Smooth muscle cell (in vitro differentiated cells): ENCODE measurements at regions not wholly inside any gene's neighbourhood (a gene's known extent, or its start where the extent isn't known, plus 50 kb on each side); places are given as distances from the start of the nearest gene placed in this dataset.

Experiments
- DNase-seq: peaks from one replicate; lab custom pipeline; 2025; ENCODE audit not compliant: unreplicated experiment; lab: John Stamatoyannopoulos, UW
- H2AFZ ChIP-seq: fragments of 200-600 bp; sonication (generic); 2 replicates; pipeline ENCODE4 v1.6.0; 2016; ENCODE audit warnings: antibody characterized with exemption, low read depth, mild to moderate bottlenecking
- H3F3A ChIP-seq: fragments of 200-600 bp; sonication (generic); 2 replicates; pipeline ENCODE4 v1.6.0; 2017; ENCODE audit warnings: antibody characterized with exemption, low read depth
- H3K27ac ChIP-seq: fragments of 200-600 bp; sonication (generic); 2 replicates; pipeline ENCODE4 v1.5.1; 2016; ENCODE audit warnings: low read depth, mild to moderate bottlenecking
- H3K27me3 ChIP-seq: fragments of 200-600 bp; sonication (generic); 2 replicates; pipeline ENCODE4 v1.6.1; 2016; ENCODE audit warnings: low read depth, mild to moderate bottlenecking
- H3K36me3 ChIP-seq: fragments of 200-600 bp; sonication (generic); 2 replicates; pipeline ENCODE4 v1.5.1; 2016; ENCODE audit warnings: low read depth
- H3K4me1 ChIP-seq: fragments of 200-600 bp; sonication (generic); 2 replicates; pipeline ENCODE4 v1.5.1; 2016; ENCODE audit warnings: low read depth
- H3K4me2 ChIP-seq: fragments of 200-600 bp; sonication (generic); 2 replicates; pipeline ENCODE4 v1.6.0; 2016; ENCODE audit warnings: mild to moderate bottlenecking
- H3K4me3 ChIP-seq: fragments of 200-600 bp; sonication (generic); 2 replicates; pipeline ENCODE4 v1.5.1; 2016; ENCODE audit warnings: mild to moderate bottlenecking
- H3K79me2 ChIP-seq: fragments of 200-600 bp; sonication (generic); 2 replicates; pipeline ENCODE4 v1.6.0; 2016; ENCODE audit warnings: low read depth, mild to moderate bottlenecking
- H3K9ac ChIP-seq: fragments of 200-600 bp; sonication (generic); 2 replicates; pipeline ENCODE4 v1.6.0; 2016; ENCODE audit warnings: low read depth
- H3K9me3 ChIP-seq: fragments of 200-600 bp; sonication (generic); replicated peaks from 2 replicates; pipeline ENCODE4 v1.5.1; 2016; ENCODE audit warnings: low read depth
- H4K20me1 ChIP-seq: fragments of 200-600 bp; sonication (generic); 2 replicates; pipeline ENCODE4 v1.6.0; 2016; ENCODE audit warnings: low read depth
- CTCF ChIP-seq: fragments of 200-600 bp; sonication (generic); IDR thresholded peaks from 2 replicates; pipeline ENCODE4 v1.5.1; 2017; ENCODE audit warnings: borderline replicate concordance, mild to moderate bottlenecking, antibody characterized with exemption; ENCODE audit not compliant: insufficient read depth, poor library complexity, severe bottlenecking
- WGBS: methylation state at CpG from one replicate; pipeline ENCODE4 v1.1.7; 2016; ENCODE audit warnings: low lambda C conversion rate; 5-methylcytosine and 5-hydroxymethylcytosine counted together

DNA sequence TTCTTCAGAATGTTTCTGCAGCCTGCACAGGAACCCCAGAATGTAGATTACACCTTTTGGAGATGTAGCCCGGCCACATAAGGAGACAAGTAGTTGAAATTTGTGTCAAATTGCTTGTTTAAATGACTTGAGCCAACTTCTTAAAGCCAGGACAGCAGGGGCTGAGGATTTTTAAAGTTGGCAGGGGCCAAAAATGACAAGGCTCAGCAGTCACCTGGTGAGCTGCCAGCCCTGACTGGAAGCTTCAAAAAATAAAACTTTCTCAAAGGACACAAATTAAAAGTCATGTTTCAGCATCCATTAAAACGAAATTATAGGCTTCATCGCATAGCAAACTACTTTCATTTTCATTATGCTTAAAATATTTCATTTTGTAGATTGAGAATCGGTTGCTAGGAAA lies 340.3 kb upstream of the WWC1 start:
- no peaks in the 10 kb centered on the region for H3K27me3 ChIP-seq
- no peak overlapping the region for H2AFZ ChIP-seq
- no peak overlapping the region for H3K9ac ChIP-seq
- 83% methylated on average over 4 of the region's 4 CpGs for WGBS
- peaks cover 30% of the 10 kb centered on the region for H3K4me1 ChIP-seq
- peak overlapping the region; percentile 72 for H3K4me2 ChIP-seq
- no peaks in the 10 kb centered on the region for H3K79me2 ChIP-seq
- H3K36me3 ChIP-seq: no peaks in the 10 kb centered on the region
- no peak overlapping the region for H3K4me3 ChIP-seq
- TF ChIP-seq CTCF: no peak
- peaks cover 12% of the 10 kb centered on the region for H3F3A ChIP-seq
- H3K27ac ChIP-seq: peak overlapping the region; percentile 81
- H3K9me3 ChIP-seq: peaks cover 5% of the 10 kb centered on the region
- no peaks in the 10 kb centered on the region for H4K20me1 ChIP-seq
- DNase-seq: no peak

- peaks cover 10% of the 10 kb centered on the region for H3F3A ChIP-seq
- peak overlapping the region; percentile 45 for H3K9ac ChIP-seq
- no peaks in the 10 kb centered on the region for H3K79me2 ChIP-seq
- no peak for DNase-seq
- no peak for TF ChIP-seq CTCF
- peak overlapping the region; percentile 81 for H3K27ac ChIP-seq
- H3K27me3 ChIP-seq: no peaks in the 10 kb centered on the region
- no peaks in the 10 kb centered on the region for H3K36me3 ChIP-seq
- 28% methylated on average over 16 of the region's 19 CpGs for WGBS
- no peaks in the 10 kb centered on the region for H4K20me1 ChIP-seq
- H3K9me3 ChIP-seq: peaks cover 7% of the 10 kb centered on the region
- H3K4me2 ChIP-seq: peak overlapping the region; percentile 72
- peak overlapping the region; percentile 2 for H3K4me3 ChIP-seq
- H2AFZ ChIP-seq: peak overlapping the region; percentile 9
- peaks cover 30% of the 10 kb centered on the region for H3K4me1 ChIP-seq
These were observed 339.0 kb upstream of the WWC1 start for GRCh38 chr5:167952278-167952995.

DNA sequence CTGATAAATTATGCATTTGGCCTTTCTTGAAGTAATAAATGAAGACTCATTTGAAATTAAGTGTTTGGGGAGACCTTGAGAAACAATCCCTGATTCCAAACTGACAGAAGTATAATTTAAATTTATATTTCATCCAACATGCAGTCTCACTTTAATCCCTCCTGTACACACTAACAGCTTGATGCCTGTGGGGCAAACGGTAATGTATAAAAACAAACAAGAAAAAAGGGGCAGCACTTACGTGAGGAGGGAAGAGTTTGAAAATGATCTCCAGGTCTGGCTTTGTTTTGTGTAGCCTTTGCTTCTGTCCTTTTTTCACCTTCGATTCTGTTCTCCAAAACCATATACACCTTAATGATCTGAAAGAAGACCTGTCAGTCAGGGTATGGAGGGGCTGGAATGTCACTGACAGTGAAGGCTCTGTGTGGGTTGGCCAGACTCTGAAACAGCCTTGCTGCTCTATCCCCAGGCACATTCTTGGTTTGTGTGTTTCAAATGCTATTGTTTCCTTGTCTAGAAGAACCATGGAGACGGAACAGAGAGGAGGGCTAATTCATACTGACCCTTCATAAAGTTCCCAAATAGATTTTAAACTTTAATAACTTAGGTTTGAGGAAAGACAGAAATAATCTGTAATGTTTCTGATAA lies 338.2 kb upstream of the WWC1 start:
- TF ChIP-seq CTCF: no peak
- Histone ChIP-seq H3K4me2 (peak overlapping the region; percentile 72), H3K27me3 (no peaks in the 10 kb centered on the region), H3K27ac (peak overlapping the region; percentile 81), H3K9ac (peak overlapping the region; percentile 45), H4K20me1 (no peaks in the 10 kb centered on the region), H3K79me2 (no peaks in the 10 kb centered on the region), H3K4me1 (peaks cover 30% of the 10 kb centered on the region), H3F3A (peaks cover 10% of the 10 kb centered on the region), H3K36me3 (no peaks in the 10 kb centered on the region), H2AFZ (no peak overlapping the region), H3K9me3 (peaks cover 7% of the 10 kb centered on the region), H3K4me3 (peak overlapping the region; percentile 2)
- no peak for DNase-seq
- WGBS: 43% methylated on average over 4 of the region's 4 CpGs
